Upper lobe of left lung (tissue), 6 donors: ENCODE measurements at regions not wholly inside any gene's neighbourhood (a gene's known extent, or its start where the extent isn't known, plus 50 kb on each side); places are given as distances from the start of the nearest gene placed in this dataset.

Experiments
- ATAC-seq, 2 donors: fragments of 200-7000 bp; cut with Tn5 transposase; one replicate each; pipeline ENCODE4 v1.9.1; 2022; ENCODE audit warnings: mild to moderate bottlenecking in 2 of 2, moderate library complexity in 2 of 2; ENCODE audit not compliant: low FRiP score in 2 of 2
- DNase-seq, 2 donors: peaks; one replicate each; pipeline ENCODE4 v3.0.0-alpha.2; 2019 to 2020
- H3K27ac ChIP-seq, 4 donors: fragments of 200-600 bp; sonication (generic); one replicate each; pipeline ENCODE4 v1.5.1; 2016 to 2019
- H3K27me3 ChIP-seq, 4 donors: fragments of 200-600 bp; sonication (generic); one replicate each; pipeline ENCODE4 v1.5.1; 2017 to 2019
- H3K36me3 ChIP-seq, 4 donors: fragments of 200-600 bp; sonication (generic); one replicate each; pipeline ENCODE4 v1.5.1; 2016 to 2019
- H3K4me1 ChIP-seq, 4 donors: fragments of 200-600 bp; sonication (generic); one replicate each; pipeline ENCODE4 v1.5.1; 2018 to 2019
- H3K4me3 ChIP-seq, 4 donors: fragments of 200-600 bp; sonication (generic); one replicate each; pipeline ENCODE4 v1.5.1; 2017 to 2019; ENCODE audit warnings: mild to moderate bottlenecking in 2 of 4, moderate library complexity in 1 of 4
- H3K9me3 ChIP-seq, 4 donors: fragments of 200-600 bp; sonication (generic); one replicate each; pipeline ENCODE4 v1.5.1; 2018 to 2019
- EP300 ChIP-seq, 4 donors: sonication (generic); formaldehyde crosslinking; IDR thresholded peaks; one replicate each; pipeline ENCODE4 v1.5.1; 2017; ENCODE audit warnings: antibody characterized with exemption in 4 of 4, control low read depth in 2 of 4
- POLR2A ChIP-seq, 4 donors: fragments of 450-650 bp; IDR thresholded peaks; one replicate each; pipeline ENCODE4 v1.5.1; 2016 to 2017; ENCODE audit warnings: antibody characterized with exemption in 4 of 4, mild to moderate bottlenecking in 2 of 4
- POLR2AphosphoS5 ChIP-seq, 2 donors: sonication (generic); formaldehyde crosslinking; IDR thresholded peaks; one replicate each; pipeline ENCODE4 v1.5.1; 2017; ENCODE audit warnings: antibody characterized with exemption in 2 of 2
- WGBS, 2 donors: methylation state at CpG; one replicate each; pipeline ENCODE4 v1.1.5; 2017 to 2018; 5-methylcytosine and 5-hydroxymethylcytosine counted together
- TF ChIP-seq, protein P1 (sequence below), 6 experiments: fragments of 450-650 bp in 4 of 6; fragments of 200-600 bp in 2 of 6; sonication (generic) in 2 of 6; IDR thresholded peaks; one replicate each; pipeline ENCODE4 v1.5.1; 2016 to 2019; ENCODE audit warnings: antibody characterized with exemption in 6 of 6
- donor health status: DM: no; HTN: no; CAD: no; lungs with moderate emphysema.
- donor health status: DM: no; HTN: yes; CAD: no; lungs with severe emphysema.

DNA sequence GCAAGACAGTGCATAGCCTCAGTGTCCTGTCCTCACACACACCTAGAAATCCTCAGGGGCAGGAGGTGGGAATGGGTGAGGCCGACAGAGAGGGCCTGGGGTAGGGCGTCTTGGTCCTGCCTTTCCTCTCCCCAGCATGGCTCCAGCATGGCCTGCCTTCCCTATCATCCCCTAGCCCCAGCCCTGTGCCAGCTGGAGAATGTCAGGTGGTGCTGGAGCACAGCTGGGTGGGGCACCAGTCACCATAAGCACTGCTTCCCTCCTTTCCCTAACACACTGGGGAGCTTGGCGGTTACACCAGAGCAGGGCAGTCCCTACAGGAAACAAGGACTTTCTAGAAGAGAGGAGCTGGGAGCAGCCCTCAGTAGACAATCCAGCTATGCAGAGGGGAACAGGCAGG lies 236.8 kb downstream of the KLF13 start:
- TF ChIP-seq POLR2A (IDR thresholded peaks at IDR 0.05) = no peak
- no peak for TF ChIP-seq EP300 (IDR thresholded peaks at IDR 0.05)
- TF ChIP-seq, protein P1, sequence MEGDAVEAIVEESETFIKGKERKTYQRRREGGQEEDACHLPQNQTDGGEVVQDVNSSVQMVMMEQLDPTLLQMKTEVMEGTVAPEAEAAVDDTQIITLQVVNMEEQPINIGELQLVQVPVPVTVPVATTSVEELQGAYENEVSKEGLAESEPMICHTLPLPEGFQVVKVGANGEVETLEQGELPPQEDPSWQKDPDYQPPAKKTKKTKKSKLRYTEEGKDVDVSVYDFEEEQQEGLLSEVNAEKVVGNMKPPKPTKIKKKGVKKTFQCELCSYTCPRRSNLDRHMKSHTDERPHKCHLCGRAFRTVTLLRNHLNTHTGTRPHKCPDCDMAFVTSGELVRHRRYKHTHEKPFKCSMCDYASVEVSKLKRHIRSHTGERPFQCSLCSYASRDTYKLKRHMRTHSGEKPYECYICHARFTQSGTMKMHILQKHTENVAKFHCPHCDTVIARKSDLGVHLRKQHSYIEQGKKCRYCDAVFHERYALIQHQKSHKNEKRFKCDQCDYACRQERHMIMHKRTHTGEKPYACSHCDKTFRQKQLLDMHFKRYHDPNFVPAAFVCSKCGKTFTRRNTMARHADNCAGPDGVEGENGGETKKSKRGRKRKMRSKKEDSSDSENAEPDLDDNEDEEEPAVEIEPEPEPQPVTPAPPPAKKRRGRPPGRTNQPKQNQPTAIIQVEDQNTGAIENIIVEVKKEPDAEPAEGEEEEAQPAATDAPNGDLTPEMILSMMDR (IDR thresholded peaks at IDR 0.05) = no peak
- no peak for TF ChIP-seq POLR2AphosphoS5 (IDR thresholded peaks at IDR 0.05)
- H3K27ac ChIP-seq = no peak overlapping the region
- ATAC-seq (no peak), DNase-seq (no peak)
- H3K4me1 ChIP-seq = no peaks in the 10 kb centered on the region
- no peaks in the 10 kb centered on the region for H3K36me3 ChIP-seq
- no peaks in the 10 kb centered on the region for H3K27me3 ChIP-seq
- WGBS, 2 donors = 81 to 93% methylated on average over 2 to 3 of the region's 3 CpGs
- no peaks in the 10 kb centered on the region for H3K9me3 ChIP-seq
- no peak overlapping the region for H3K4me3 ChIP-seq

DNA sequence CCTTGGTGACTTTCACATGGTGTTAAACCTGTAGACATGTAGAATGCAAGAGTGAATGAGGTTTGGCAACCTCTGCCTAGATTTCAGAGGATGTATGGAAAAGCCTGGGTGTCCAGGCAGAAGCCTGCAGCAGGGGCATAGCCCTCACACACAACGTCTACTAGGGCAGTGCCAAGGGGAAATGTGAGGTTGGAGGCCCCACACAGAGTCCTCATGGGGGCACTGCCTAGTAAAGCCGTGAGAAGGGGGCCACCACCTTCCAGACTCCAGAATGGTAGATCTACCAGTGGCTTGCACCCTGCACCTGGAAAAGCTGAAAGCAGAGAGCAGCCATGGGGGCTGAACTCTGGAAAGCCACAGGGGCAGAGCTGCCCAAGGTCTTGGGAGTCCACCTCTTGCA lies 241.2 kb downstream of the KLF13 start:
- H3K27me3 ChIP-seq = no peaks in the 10 kb centered on the region
- no peak overlapping the region for H3K4me3 ChIP-seq
- TF ChIP-seq EP300 (IDR thresholded peaks at IDR 0.05) (no peak), POLR2AphosphoS5 (IDR thresholded peaks at IDR 0.05) (no peak), POLR2A (IDR thresholded peaks at IDR 0.05) (no peak)
- TF ChIP-seq, protein P1 (IDR thresholded peaks at IDR 0.05) = no peak
- WGBS, 2 donors = 88 to 100% methylated on average over 2 of the region's 2 CpGs
- no peaks in the 10 kb centered on the region for H3K36me3 ChIP-seq
- ATAC-seq (no peak), DNase-seq (no peak)
- no peak overlapping the region for H3K27ac ChIP-seq
- no peaks in the 10 kb centered on the region for H3K9me3 ChIP-seq
- H3K4me1 ChIP-seq = no peaks in the 10 kb centered on the region

DNA sequence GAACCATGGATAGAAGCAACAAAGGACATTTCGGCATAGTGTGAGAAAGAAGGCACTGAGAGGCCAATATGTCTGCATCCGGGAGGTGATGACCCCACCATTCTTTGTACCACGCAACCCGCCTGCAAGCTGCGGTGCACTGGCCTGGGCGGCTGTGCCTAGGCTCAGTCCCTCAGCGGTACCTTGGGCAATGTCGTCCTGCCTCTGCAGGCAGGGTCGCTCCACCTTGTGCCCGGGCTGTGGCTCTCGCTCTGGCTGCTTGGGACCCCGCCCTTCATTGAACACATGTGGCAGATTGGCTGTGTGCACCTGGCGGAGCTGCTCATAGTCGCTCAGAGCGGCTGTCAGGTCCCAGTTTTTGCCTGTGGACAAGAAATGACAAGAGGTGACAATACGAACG lies 243.2 kb downstream of the KLF13 start:
- Histone ChIP-seq H3K36me3 (no peaks in the 10 kb centered on the region), H3K4me3 (no peak overlapping the region), H3K9me3 (no peaks in the 10 kb centered on the region), H3K27ac (no peak overlapping the region), H3K27me3 (no peaks in the 10 kb centered on the region), H3K4me1 (no peaks in the 10 kb centered on the region)
- TF ChIP-seq POLR2A (IDR thresholded peaks at IDR 0.05) (no peak), EP300 (IDR thresholded peaks at IDR 0.05) (no peak)
- DNase-seq (peak in 1 of 2 donors; percentile 70), ATAC-seq (peak in 1 of 2 donors; percentile 30)
- WGBS, 2 donors = 92% methylated on average over 16 to 17 of the region's 17 CpGs

DNA sequence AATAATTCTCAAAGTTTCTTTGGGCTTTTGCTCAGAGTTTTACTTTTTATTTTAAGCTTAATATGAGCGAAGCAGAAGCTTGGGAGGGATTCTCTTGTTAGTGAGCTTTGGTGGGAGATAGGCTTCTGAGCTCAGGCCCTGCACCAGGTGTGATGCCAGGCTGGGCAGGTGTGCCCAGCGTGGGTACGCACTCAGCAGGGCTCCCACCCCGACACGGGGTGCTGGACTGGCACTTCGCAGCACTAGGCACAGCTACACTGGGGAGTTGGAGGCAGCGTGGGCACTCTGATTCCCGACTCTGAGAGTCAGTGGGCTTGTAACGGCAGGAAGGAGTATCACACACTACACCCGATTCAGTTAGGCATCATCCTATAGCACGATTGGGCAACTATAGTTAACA lies 244.0 kb downstream of the KLF13 start:
- WGBS, 2 donors = 82 to 91% methylated on average over 9 to 11 of the region's 11 CpGs
- Histone ChIP-seq H3K4me3 (no peak overlapping the region), H3K9me3 (no peaks in the 10 kb centered on the region), H3K27ac (no peak overlapping the region), H3K27me3 (no peaks in the 10 kb centered on the region), H3K36me3 (no peaks in the 10 kb centered on the region), H3K4me1 (no peaks in the 10 kb centered on the region)
- no peak for ATAC-seq
- TF ChIP-seq EP300 (IDR thresholded peaks at IDR 0.05) = no peak
- TF ChIP-seq POLR2AphosphoS5 (IDR thresholded peaks at IDR 0.05) = no peak
- no peak for TF ChIP-seq POLR2A (IDR thresholded peaks at IDR 0.05)
- TF ChIP-seq, protein P1 (IDR thresholded peaks at IDR 0.05) = no peak
- peak in 1 of 2 donors; percentile 37 for DNase-seq

DNA sequence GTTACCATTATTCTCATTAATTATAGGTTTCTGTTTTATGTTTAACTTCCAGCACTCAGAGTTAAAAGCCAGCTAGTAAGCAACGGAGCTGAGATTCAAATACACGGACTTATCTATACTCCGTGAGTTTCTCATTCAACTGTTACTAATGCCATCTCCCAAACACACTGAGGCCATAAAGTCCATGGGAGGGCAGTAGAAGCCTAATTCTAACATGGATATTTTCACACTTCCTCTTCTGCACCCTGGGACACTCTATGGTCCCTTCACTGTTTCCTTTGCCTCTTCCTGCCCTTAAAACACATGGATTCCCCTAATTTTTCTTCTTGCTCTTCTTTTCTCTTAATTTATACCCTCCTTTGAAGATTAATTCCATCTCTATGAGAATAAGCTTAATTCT lies 245.0 kb downstream of the KLF13 start:
- 74 to 84% methylated on average over 3 of the region's 3 CpGs for WGBS, 2 donors

More for the DNA sequence above, 245.0 kb downstream of the KLF13 start:
- DNase-seq (no peak), ATAC-seq (no peak)
- Histone ChIP-seq H3K4me3 (no peak overlapping the region), H3K27ac (no peak overlapping the region), H3K9me3 (no peaks in the 10 kb centered on the region), H3K36me3 (no peaks in the 10 kb centered on the region), H3K27me3 (no peaks in the 10 kb centered on the region), H3K4me1 (no peaks in the 10 kb centered on the region)
- TF ChIP-seq EP300 (IDR thresholded peaks at IDR 0.05) (no peak), POLR2AphosphoS5 (IDR thresholded peaks at IDR 0.05) (no peak), POLR2A (IDR thresholded peaks at IDR 0.05) (no peak)
- TF ChIP-seq, protein P1 (IDR thresholded peaks at IDR 0.05) = no peak
